SK-N-SH treated with all-trans-retinoic acid at 6 μM for 48 hours (cell line): ENCODE measurements at regions not wholly inside any gene's neighbourhood (a gene's known extent, or its start where the extent isn't known, plus 50 kb on each side); places are given as distances from the start of the nearest gene placed in this dataset.

ENCODE experiments used
- ATAC-seq: fragments of 200-7000 bp; cut with Tn5 transposase; 3 replicates; pipeline ENCODE4 v1.9.1; 2020; ENCODE audit warnings: mild to moderate bottlenecking, moderate library complexity
- ARNTL ChIP-seq: fragments of 450-650 bp; formaldehyde crosslinking; IDR thresholded peaks from 2 replicates; pipeline ENCODE4 v1.5.0; 2020; ENCODE audit warnings: low read depth, mild to moderate bottlenecking, moderate library complexity, borderline replicate concordance
- BACH2 ChIP-seq: fragments of 250-450 bp; sonication (Bioruptor Pico); IDR thresholded peaks from 2 replicates; pipeline ENCODE4 v1.9.0; 2021; ENCODE audit warnings: mild to moderate bottlenecking, borderline replicate concordance
- CSDC2 ChIP-seq: fragments of 250-450 bp; sonication (Bioruptor Pico); IDR thresholded peaks from 2 replicates; pipeline ENCODE4 v1.5.0; 2020; ENCODE audit warnings: mild to moderate bottlenecking, moderate library complexity
- ESRRG ChIP-seq: fragments of 250-450 bp; sonication (Bioruptor Pico); IDR thresholded peaks from 2 replicates; pipeline ENCODE4 v1.6.1; 2021; ENCODE audit warnings: mild to moderate bottlenecking
- GLIS3 ChIP-seq: fragments of 250-450 bp; sonication (Bioruptor Pico); IDR thresholded peaks from 2 replicates; pipeline ENCODE4 v1.5.0; 2020; ENCODE audit warnings: mild to moderate bottlenecking, moderate library complexity
- ISL1 ChIP-seq: fragments of 250-450 bp; sonication (Bioruptor Pico); IDR thresholded peaks from 2 replicates; pipeline ENCODE4 v2.1.2; 2022; ENCODE audit warnings: mild to moderate bottlenecking, moderate library complexity
- PPARA ChIP-seq: fragments of 250-450 bp; sonication (Bioruptor Pico); IDR thresholded peaks from 2 replicates; pipeline ENCODE4 v1.5.0; 2020; ENCODE audit warnings: mild to moderate bottlenecking, borderline replicate concordance
- RARB ChIP-seq: fragments of 250-450 bp; sonication (Bioruptor Pico); IDR thresholded peaks from 2 replicates; pipeline ENCODE4 v1.8.0; 2021; ENCODE audit warnings: mild to moderate bottlenecking, moderate library complexity
- SNAI2 ChIP-seq: fragments of 250-450 bp; sonication (Bioruptor Pico); IDR thresholded peaks from 2 replicates; pipeline ENCODE4 v1.5.0; 2020; ENCODE audit warnings: mild to moderate bottlenecking, moderate library complexity
- TCF4 ChIP-seq: fragments of 250-450 bp; sonication (Bioruptor Pico); IDR thresholded peaks from 2 replicates; pipeline ENCODE4 v1.8.0; 2021; ENCODE audit warnings: mild to moderate bottlenecking, moderate library complexity, borderline replicate concordance
- TOX ChIP-seq: fragments of 250-450 bp; sonication (Bioruptor Pico); IDR thresholded peaks from 2 replicates; pipeline ENCODE4 v1.8.0; 2021; ENCODE audit warnings: mild to moderate bottlenecking, moderate library complexity, borderline replicate concordance
- ZC3H10 ChIP-seq: fragments of 250-450 bp; sonication (Bioruptor Pico); IDR thresholded peaks from 2 replicates; pipeline ENCODE4 v1.5.1; 2021; ENCODE audit warnings: mild to moderate bottlenecking, moderate library complexity
- ZFP3 ChIP-seq: fragments of 250-450 bp; sonication (Bioruptor Pico); IDR thresholded peaks from 2 replicates; pipeline ENCODE4 v1.5.0; 2020; ENCODE audit warnings: mild to moderate bottlenecking, moderate library complexity
- ZFP30 ChIP-seq: fragments of 450-650 bp; formaldehyde crosslinking; IDR thresholded peaks from 2 replicates; pipeline ENCODE4 v1.5.0; 2022; ENCODE audit warnings: mild to moderate bottlenecking, moderate library complexity
- ZNF565 ChIP-seq: fragments of 450-650 bp; formaldehyde crosslinking; conservative IDR thresholded peaks from 2 replicates; pipeline ENCODE4 v1.5.0; 2020; ENCODE audit warnings: low read depth, mild to moderate bottlenecking, moderate library complexity
- ZNF8 ChIP-seq: fragments of 450-650 bp; formaldehyde crosslinking; IDR thresholded peaks from 2 replicates; pipeline ENCODE4 v1.5.0; 2020; ENCODE audit warnings: mild to moderate bottlenecking, moderate library complexity
- TF ChIP-seq, protein P1 (sequence below): fragments of 250-450 bp; sonication (Bioruptor Pico); IDR thresholded peaks from 2 replicates; pipeline ENCODE4 v1.5.1; 2021; ENCODE audit warnings: mild to moderate bottlenecking, moderate library complexity
- TF ChIP-seq, protein P2 (sequence below): fragments of 250-450 bp; sonication (Bioruptor Pico); IDR thresholded peaks from 2 replicates; pipeline ENCODE4 v1.5.0; 2020; ENCODE audit warnings: mild to moderate bottlenecking, moderate library complexity
- TF ChIP-seq, protein P3 (sequence below): fragments of 250-450 bp; sonication (Bioruptor Pico); IDR thresholded peaks from 2 replicates; pipeline ENCODE4 v1.8.0; 2021; ENCODE audit warnings: low read depth, mild to moderate bottlenecking, moderate library complexity, borderline replicate concordance
- TF ChIP-seq, protein P4 (sequence below): fragments of 250-450 bp; sonication (Bioruptor Pico); IDR thresholded peaks from 2 replicates; pipeline ENCODE4 v1.5.1; 2020; ENCODE audit warnings: low read depth, mild to moderate bottlenecking, moderate library complexity
- TF ChIP-seq, protein P5 (sequence below): fragments of 250-450 bp; sonication (Bioruptor Pico); IDR thresholded peaks from 2 replicates; pipeline ENCODE4 v1.8.0; 2020; ENCODE audit warnings: mild to moderate bottlenecking, moderate library complexity, borderline replicate concordance

DNA sequence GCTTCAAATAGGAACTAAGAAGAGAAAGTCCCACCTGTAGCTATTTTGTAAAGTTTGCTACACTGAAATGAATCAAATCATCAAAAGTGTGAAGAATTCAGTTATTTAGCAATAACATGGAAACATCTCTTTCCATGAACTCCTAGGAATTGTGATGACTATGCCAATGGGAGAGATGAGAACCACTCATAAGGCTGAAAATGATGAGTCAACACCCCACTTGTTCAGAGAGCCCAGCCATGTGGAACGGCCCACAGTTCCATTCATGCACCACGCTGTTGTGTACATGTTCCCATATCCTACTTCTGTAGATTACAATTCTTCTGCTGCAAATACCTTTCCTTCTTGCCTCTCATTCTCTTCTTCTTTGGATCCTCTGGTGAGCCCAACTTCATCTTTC lies 645.5 kb upstream of the ID2 start:
- no peak for TF ChIP-seq ESRRG (CRISPR knock-in tag)
- no peak for TF ChIP-seq SNAI2 (CRISPR knock-in tag)
- TF ChIP-seq RARB (CRISPR knock-in tag) = no peak
- no peak for TF ChIP-seq CSDC2 (CRISPR knock-in tag)
- TF ChIP-seq, protein P1, sequence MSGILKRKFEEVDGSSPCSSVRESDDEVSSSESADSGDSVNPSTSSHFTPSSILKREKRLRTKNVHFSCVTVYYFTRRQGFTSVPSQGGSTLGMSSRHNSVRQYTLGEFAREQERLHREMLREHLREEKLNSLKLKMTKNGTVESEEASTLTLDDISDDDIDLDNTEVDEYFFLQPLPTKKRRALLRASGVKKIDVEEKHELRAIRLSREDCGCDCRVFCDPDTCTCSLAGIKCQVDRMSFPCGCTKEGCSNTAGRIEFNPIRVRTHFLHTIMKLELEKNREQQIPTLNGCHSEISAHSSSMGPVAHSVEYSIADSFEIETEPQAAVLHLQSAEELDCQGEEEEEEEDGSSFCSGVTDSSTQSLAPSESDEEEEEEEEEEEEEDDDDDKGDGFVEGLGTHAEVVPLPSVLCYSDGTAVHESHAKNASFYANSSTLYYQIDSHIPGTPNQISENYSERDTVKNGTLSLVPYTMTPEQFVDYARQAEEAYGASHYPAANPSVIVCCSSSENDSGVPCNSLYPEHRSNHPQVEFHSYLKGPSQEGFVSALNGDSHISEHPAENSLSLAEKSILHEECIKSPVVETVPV (CRISPR knock-in tag) = no peak
- no peak for TF ChIP-seq ZC3H10
- TF ChIP-seq, protein P2, sequence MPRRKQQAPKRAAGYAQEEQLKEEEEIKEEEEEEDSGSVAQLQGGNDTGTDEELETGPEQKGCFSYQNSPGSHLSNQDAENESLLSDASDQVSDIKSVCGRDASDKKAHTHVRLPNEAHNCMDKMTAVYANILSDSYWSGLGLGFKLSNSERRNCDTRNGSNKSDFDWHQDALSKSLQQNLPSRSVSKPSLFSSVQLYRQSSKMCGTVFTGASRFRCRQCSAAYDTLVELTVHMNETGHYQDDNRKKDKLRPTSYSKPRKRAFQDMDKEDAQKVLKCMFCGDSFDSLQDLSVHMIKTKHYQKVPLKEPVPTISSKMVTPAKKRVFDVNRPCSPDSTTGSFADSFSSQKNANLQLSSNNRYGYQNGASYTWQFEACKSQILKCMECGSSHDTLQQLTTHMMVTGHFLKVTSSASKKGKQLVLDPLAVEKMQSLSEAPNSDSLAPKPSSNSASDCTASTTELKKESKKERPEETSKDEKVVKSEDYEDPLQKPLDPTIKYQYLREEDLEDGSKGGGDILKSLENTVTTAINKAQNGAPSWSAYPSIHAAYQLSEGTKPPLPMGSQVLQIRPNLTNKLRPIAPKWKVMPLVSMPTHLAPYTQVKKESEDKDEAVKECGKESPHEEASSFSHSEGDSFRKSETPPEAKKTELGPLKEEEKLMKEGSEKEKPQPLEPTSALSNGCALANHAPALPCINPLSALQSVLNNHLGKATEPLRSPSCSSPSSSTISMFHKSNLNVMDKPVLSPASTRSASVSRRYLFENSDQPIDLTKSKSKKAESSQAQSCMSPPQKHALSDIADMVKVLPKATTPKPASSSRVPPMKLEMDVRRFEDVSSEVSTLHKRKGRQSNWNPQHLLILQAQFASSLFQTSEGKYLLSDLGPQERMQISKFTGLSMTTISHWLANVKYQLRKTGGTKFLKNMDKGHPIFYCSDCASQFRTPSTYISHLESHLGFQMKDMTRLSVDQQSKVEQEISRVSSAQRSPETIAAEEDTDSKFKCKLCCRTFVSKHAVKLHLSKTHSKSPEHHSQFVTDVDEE = no peak
- no peak for TF ChIP-seq GLIS3 (CRISPR knock-in tag)
- ATAC-seq = no peak

DNA sequence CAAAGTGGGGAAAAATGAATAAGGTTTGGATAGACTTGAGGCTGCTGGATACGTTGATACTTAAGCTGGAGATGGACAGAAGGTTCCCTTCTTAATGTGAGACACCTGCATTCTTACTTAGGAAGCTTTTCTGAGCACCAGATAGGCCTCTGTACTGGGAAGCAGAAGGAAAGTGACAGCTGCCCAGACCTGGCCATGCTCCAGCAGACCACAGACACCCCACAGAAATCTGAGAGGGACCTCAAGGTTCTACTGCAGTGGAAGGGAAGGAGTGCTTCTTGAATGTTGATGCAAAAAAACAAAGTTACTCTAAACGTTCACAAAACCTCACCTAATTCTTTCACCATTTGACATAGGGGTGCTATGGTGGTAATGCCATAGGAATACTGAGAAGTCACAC lies 642.1 kb upstream of the ID2 start:
- TF ChIP-seq ZNF565 (CRISPR knock-in tag) (no peak), ESRRG (CRISPR knock-in tag) (no peak), RARB (CRISPR knock-in tag) (no peak), ISL1 (CRISPR knock-in tag) (no peak), TCF4 (CRISPR knock-in tag) (no peak), BACH2 (CRISPR knock-in tag) (no peak), ZFP30 (CRISPR knock-in tag) (no peak), PPARA (CRISPR knock-in tag) (no peak), CSDC2 (CRISPR knock-in tag) (no peak), ARNTL (CRISPR knock-in tag) (no peak), ZNF8 (no peak), GLIS3 (CRISPR knock-in tag) (no peak), TOX (CRISPR knock-in tag) (no peak), ZFP3 (CRISPR knock-in tag) (no peak), SNAI2 (CRISPR knock-in tag) (no peak), ZC3H10 (no peak)
- TF ChIP-seq, protein P3, sequence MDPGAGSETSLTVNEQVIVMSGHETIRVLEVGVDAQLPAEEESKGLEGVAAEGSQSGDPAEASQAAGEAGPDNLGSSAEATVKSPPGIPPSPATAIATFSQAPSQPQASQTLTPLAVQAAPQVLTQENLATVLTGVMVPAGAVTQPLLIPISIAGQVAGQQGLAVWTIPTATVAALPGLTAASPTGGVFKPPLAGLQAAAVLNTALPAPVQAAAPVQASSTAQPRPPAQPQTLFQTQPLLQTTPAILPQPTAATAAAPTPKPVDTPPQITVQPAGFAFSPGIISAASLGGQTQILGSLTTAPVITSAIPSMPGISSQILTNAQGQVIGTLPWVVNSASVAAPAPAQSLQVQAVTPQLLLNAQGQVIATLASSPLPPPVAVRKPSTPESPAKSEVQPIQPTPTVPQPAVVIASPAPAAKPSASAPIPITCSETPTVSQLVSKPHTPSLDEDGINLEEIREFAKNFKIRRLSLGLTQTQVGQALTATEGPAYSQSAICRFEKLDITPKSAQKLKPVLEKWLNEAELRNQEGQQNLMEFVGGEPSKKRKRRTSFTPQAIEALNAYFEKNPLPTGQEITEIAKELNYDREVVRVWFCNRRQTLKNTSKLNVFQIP (CRISPR knock-in tag) = no peak
- TF ChIP-seq, protein P2 = no peak
- TF ChIP-seq, protein P4, sequence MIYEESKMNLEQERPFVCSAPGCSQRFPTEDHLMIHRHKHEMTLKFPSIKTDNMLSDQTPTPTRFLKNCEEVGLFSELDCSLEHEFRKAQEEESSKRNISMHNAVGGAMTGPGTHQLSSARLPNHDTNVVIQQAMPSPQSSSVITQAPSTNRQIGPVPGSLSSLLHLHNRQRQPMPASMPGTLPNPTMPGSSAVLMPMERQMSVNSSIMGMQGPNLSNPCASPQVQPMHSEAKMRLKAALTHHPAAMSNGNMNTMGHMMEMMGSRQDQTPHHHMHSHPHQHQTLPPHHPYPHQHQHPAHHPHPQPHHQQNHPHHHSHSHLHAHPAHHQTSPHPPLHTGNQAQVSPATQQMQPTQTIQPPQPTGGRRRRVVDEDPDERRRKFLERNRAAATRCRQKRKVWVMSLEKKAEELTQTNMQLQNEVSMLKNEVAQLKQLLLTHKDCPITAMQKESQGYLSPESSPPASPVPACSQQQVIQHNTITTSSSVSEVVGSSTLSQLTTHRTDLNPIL (CRISPR knock-in tag) = no peak
- TF ChIP-seq, protein P5, sequence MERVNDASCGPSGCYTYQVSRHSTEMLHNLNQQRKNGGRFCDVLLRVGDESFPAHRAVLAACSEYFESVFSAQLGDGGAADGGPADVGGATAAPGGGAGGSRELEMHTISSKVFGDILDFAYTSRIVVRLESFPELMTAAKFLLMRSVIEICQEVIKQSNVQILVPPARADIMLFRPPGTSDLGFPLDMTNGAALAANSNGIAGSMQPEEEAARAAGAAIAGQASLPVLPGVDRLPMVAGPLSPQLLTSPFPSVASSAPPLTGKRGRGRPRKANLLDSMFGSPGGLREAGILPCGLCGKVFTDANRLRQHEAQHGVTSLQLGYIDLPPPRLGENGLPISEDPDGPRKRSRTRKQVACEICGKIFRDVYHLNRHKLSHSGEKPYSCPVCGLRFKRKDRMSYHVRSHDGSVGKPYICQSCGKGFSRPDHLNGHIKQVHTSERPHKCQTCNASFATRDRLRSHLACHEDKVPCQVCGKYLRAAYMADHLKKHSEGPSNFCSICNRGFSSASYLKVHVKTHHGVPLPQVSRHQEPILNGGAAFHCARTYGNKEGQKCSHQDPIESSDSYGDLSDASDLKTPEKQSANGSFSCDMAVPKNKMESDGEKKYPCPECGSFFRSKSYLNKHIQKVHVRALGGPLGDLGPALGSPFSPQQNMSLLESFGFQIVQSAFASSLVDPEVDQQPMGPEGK (CRISPR knock-in tag) = no peak

More for the DNA sequence above, 642.1 kb upstream of the ID2 start:
- ATAC-seq = no peak
